OCI-LY1 (cell line): ENCODE measurements at regions not wholly inside any gene's neighbourhood (a gene's known extent, or its start where the extent isn't known, plus 50 kb on each side); places are given as distances from the start of the nearest gene placed in this dataset.

Source experiments
- CTCF ChIP-seq: fragments of 200-600 bp; sonication (generic), shearing (Covaris generic); IDR thresholded peaks from 2 replicates; pipeline ENCODE4 v1.5.1; 2017; ENCODE audit warnings: mild to moderate bottlenecking, antibody characterized with exemption, low read length, moderate library complexity, mixed read lengths
- EZH2 ChIP-seq: fragments of 200-600 bp; sonication (generic), shearing (Covaris generic); IDR thresholded peaks from 2 replicates; pipeline ENCODE4 v1.8.0; 2017; ENCODE audit warnings: borderline replicate concordance, mixed run types, mild to moderate bottlenecking, antibody characterized with exemption, low read length, moderate library complexity, mixed read lengths

DNA sequence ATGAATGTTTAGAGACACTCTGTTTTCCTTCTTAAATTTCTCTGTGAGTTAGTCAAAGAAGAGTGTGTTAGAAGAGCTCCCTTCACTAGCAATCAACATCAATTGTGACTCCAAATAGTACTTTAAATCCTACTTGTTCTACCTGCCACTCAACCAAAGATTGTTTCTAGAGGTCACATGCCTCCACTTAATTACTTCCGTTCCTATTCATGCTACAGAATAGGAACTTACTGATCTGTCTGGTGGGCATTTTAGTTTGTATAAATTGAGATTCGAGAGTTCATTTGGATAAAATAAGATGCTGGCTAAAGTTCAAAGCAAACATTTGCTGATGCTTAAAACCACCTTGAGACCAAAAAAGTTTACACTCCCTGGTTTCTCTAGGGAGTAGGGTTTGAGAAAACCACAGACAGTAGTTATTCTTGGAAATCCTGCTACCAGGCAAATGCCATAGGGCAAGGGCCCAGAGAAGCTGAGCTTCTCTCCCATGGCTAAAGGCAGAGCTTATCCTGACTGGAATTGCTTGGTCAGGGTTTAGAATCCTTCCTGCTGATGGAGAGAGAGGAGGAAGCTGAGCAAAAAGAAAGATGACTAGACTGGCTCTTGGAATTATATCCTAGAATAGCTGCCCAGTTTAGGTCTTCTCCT lies 389.6 kb upstream of the ATP2B1 start:
- TF ChIP-seq CTCF (no peak), EZH2 (no peak)
